Glutamatergic neuron (in vitro differentiated cells): ENCODE measurements at regions not wholly inside any gene's neighbourhood (a gene's known extent, or its start where the extent isn't known, plus 50 kb on each side); places are given as distances from the start of the nearest gene placed in this dataset.

Experiments used
- DNase-seq: peaks from one replicate; pipeline ENCODE4 v3.0.0; 2022
- H3K27ac Mint-ChIP-seq: one replicate; pipeline ENCODE4 v1.8.0; 2020; ENCODE audit warnings: mild to moderate bottlenecking, mixed read lengths, inconsistent platforms; ENCODE audit not compliant: unreplicated experiment
- H3K27me3 Mint-ChIP-seq: one replicate; pipeline ENCODE4 v1.8.0; 2020; ENCODE audit warnings: mild to moderate bottlenecking, moderate library complexity, mixed read lengths, inconsistent platforms; ENCODE audit not compliant: unreplicated experiment
- H3K36me3 Mint-ChIP-seq: one replicate; pipeline ENCODE4 v1.8.0; 2020; ENCODE audit warnings: mild to moderate bottlenecking, mixed read lengths, inconsistent platforms; ENCODE audit not compliant: unreplicated experiment
- H3K4me1 Mint-ChIP-seq: one replicate; pipeline ENCODE4 v1.8.0; 2020; ENCODE audit warnings: mild to moderate bottlenecking, low read depth, mixed read lengths, inconsistent platforms; ENCODE audit not compliant: unreplicated experiment
- H3K4me3 Mint-ChIP-seq: one replicate; pipeline ENCODE4 v1.8.0; 2020; ENCODE audit warnings: mild to moderate bottlenecking, mixed read lengths, inconsistent platforms; ENCODE audit not compliant: unreplicated experiment
- H3K9me3 Mint-ChIP-seq: one replicate; pipeline ENCODE4 v1.8.0; 2020; ENCODE audit warnings: mild to moderate bottlenecking, moderate library complexity, mixed read lengths, inconsistent platforms; ENCODE audit not compliant: unreplicated experiment
- CTCF ChIP-seq: fragments of 200-600 bp; sonication (generic); IDR thresholded peaks from one replicate; pipeline ENCODE4 v1.5.0; 2021; ENCODE audit not compliant: partially characterized antibody, unreplicated experiment

- TF ChIP-seq CTCF = no peak
- Mint-ChIP-seq H3K27me3 (no peaks in the 10 kb centered on the region), H3K4me3 (no peak overlapping the region), H3K9me3 (no peaks in the 10 kb centered on the region), H3K36me3 (no peaks in the 10 kb centered on the region), H3K4me1 (peaks cover 12% of the 10 kb centered on the region), H3K27ac (no peak overlapping the region)
- no peak for DNase-seq
Measured at GRCh38 chr3:35044190-35044589, 595.1 kb upstream of the ARPP21 start.

- H3K27me3 Mint-ChIP-seq = no peaks in the 10 kb centered on the region
- no peak overlapping the region for H3K4me3 Mint-ChIP-seq
- H3K4me1 Mint-ChIP-seq = peaks cover 12% of the 10 kb centered on the region
- DNase-seq = no peak
- no peak for TF ChIP-seq CTCF
- no peak overlapping the region for H3K27ac Mint-ChIP-seq
- H3K36me3 Mint-ChIP-seq = no peaks in the 10 kb centered on the region
- no peaks in the 10 kb centered on the region for H3K9me3 Mint-ChIP-seq
Measured at GRCh38 chr3:35045118-35045517, 594.2 kb upstream of the ARPP21 start.

GRCh38 chr3:35064761-35065160 lies 574.6 kb upstream of the ARPP21 start:
- DNase-seq = no peak
- Mint-ChIP-seq H3K4me3 (no peak overlapping the region), H3K27ac (no peak overlapping the region), H3K4me1 (peaks cover 2% of the 10 kb centered on the region), H3K9me3 (peaks cover 1% of the 10 kb centered on the region), H3K36me3 (no peaks in the 10 kb centered on the region), H3K27me3 (no peaks in the 10 kb centered on the region)
- TF ChIP-seq CTCF = no peak

- Mint-ChIP-seq H3K27ac (no peak overlapping the region), H3K36me3 (no peaks in the 10 kb centered on the region), H3K27me3 (no peaks in the 10 kb centered on the region), H3K4me3 (no peak overlapping the region), H3K9me3 (peaks cover 3% of the 10 kb centered on the region), H3K4me1 (peaks cover 6% of the 10 kb centered on the region)
- TF ChIP-seq CTCF = no peak
- no peak for DNase-seq
Measured at GRCh38 chr3:35065891-35066290, 573.4 kb upstream of the ARPP21 start.

DNA sequence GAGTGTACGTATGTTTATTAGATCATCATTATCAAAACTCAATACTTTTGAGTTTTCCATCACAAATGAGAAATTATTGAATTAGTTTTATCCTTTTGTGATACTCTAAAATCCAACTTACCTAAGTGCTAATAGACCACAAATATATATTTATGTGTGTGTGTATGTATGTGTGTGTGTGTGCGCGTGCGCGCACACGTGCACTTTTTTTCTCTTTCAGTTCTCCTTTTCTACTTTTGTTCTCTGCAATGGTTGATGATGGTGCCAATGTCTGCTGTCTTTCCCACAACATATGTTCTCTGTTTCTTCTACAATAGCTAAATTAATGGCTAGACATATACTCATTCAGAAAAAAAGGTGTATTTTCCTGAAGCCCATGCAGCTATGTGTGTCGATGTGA lies 571.6 kb upstream of the ARPP21 start:
- H3K27me3 Mint-ChIP-seq = no peaks in the 10 kb centered on the region
- peaks cover 6% of the 10 kb centered on the region for H3K4me1 Mint-ChIP-seq
- TF ChIP-seq CTCF = no peak
- no peak overlapping the region for H3K4me3 Mint-ChIP-seq
- H3K36me3 Mint-ChIP-seq = no peaks in the 10 kb centered on the region
- H3K9me3 Mint-ChIP-seq = peaks cover 3% of the 10 kb centered on the region
- no peak overlapping the region for H3K27ac Mint-ChIP-seq
- DNase-seq = no peak
